DND-41 (cell line): ENCODE measurements at regions not wholly inside any gene's neighbourhood (a gene's known extent, or its start where the extent isn't known, plus 50 kb on each side); places are given as distances from the start of the nearest gene placed in this dataset.

Experiments
- EZH2 ChIP-seq: IDR thresholded peaks from 3 replicates; pipeline ENCODE4 v1.6.1; 2012; ENCODE audit warnings: borderline replicate concordance, low read depth, mild to moderate bottlenecking, moderate library complexity, low read length, inconsistent platforms; ENCODE audit not compliant: severe bottlenecking
- TF ChIP-seq, protein P1 (sequence below): IDR thresholded peaks from 2 replicates; pipeline ENCODE4 v1.5.1; 2012; ENCODE audit warnings: borderline replicate concordance, low read length, moderate library complexity, mild to moderate bottlenecking; ENCODE audit not compliant: poor library complexity, severe bottlenecking; ENCODE audit errors: extremely low read depth

GRCh38 chr18:60812921-60813320 lies 440.3 kb upstream of the MC4R start:
- no peak for TF ChIP-seq EZH2
- TF ChIP-seq, protein P1, sequence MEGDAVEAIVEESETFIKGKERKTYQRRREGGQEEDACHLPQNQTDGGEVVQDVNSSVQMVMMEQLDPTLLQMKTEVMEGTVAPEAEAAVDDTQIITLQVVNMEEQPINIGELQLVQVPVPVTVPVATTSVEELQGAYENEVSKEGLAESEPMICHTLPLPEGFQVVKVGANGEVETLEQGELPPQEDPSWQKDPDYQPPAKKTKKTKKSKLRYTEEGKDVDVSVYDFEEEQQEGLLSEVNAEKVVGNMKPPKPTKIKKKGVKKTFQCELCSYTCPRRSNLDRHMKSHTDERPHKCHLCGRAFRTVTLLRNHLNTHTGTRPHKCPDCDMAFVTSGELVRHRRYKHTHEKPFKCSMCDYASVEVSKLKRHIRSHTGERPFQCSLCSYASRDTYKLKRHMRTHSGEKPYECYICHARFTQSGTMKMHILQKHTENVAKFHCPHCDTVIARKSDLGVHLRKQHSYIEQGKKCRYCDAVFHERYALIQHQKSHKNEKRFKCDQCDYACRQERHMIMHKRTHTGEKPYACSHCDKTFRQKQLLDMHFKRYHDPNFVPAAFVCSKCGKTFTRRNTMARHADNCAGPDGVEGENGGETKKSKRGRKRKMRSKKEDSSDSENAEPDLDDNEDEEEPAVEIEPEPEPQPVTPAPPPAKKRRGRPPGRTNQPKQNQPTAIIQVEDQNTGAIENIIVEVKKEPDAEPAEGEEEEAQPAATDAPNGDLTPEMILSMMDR, result no peak
